HepG2 (cell line): ENCODE measurements at regions not wholly inside any gene's neighbourhood (a gene's known extent, or its start where the extent isn't known, plus 50 kb on each side); places are given as distances from the start of the nearest gene placed in this dataset.

Experiments
- ATAC-seq: fragments of 200-7000 bp; cut with Tn5 transposase; 3 replicates; pipeline ENCODE4 v1.9.1; 2020; ENCODE audit warnings: mild to moderate bottlenecking, moderate library complexity
- BruUV-seq: library from RNA; stranded (reverse); fragments of 400-500 nt; replicated peaks from 2 replicates; lab custom pipeline; 2021; lab: Mats Ljungman, UMichigan
- CTCF ChIA-PET: fragments of 300-600 bp; formaldehyde crosslinking; extraction: SDS; loops from one replicate; lab custom pipeline; 2021; ENCODE audit warnings: low total read pairs, inconsistent platforms, low intra/inter-chr PET ratio; lab: Yijun Ruan, JAX
- POLR2A ChIA-PET: fragments of 350-600 bp; sonication (Branson Sonifier 250); formaldehyde crosslinking; loops from one replicate; lab custom pipeline; 2020; ENCODE audit warnings: antibody characterized with exemption, inconsistent platforms; lab: Yijun Ruan, JAX
- DNase-seq: peaks from one replicate; pipeline ENCODE4 v3.0.0-alpha.2; 2015; ENCODE audit warnings: low spot score
- FAIRE-seq: peaks from 3 replicates; lab custom pipeline; 2011; peaks lifted over from hg19 to GRCh38; lab: Jason Lieb, UNC
- H2AFZ ChIP-seq: one replicate; pipeline ENCODE4 v1.6.1; 2011; ENCODE audit warnings: low read length, inconsistent platforms
- H3K27ac ChIP-seq: fragments of 300-600 bp; 3 replicates; pipeline ENCODE4 v1.8.0; 2011; ENCODE audit warnings: mixed run types, mild to moderate bottlenecking, mixed read lengths, low read length, inconsistent platforms; ENCODE audit not compliant: insufficient read depth; ENCODE audit errors: extremely low read length
- H3K27me3 ChIP-seq, 2 experiments: fragments of 200-600 bp in 1 of 2; 2 replicates in 1 of 2; 3 replicates in 1 of 2; pipeline versions ENCODE4 v1.6.0 to v1.8.0; 2011; ENCODE audit warnings: low read length in 2 of 2, mild to moderate bottlenecking in 2 of 2, moderate library complexity in 2 of 2, inconsistent platforms in 1 of 2; ENCODE audit not compliant: insufficient read depth in 2 of 2, control insufficient read depth in 1 of 2
- H3K36me3 ChIP-seq, 2 experiments: fragments of 200-600 bp in 1 of 2; replicated peaks in 1 of 2; 2 replicates in 1 of 2; 3 replicates in 1 of 2; pipeline versions ENCODE4 v1.5.1 to v1.8.0; 2011; ENCODE audit warnings: low read length in 2 of 2, inconsistent platforms in 1 of 2; ENCODE audit not compliant: insufficient read depth in 2 of 2, control insufficient read depth in 1 of 2
- H3K4me1 ChIP-seq: 2 replicates; pipeline ENCODE4 v1.5.1; 2012; ENCODE audit warnings: low read length, inconsistent platforms; ENCODE audit not compliant: insufficient read depth
- H3K4me2 ChIP-seq: 2 replicates; pipeline ENCODE4 v1.6.0; 2011; ENCODE audit warnings: low read depth, low read length, inconsistent platforms
- H3K4me3 ChIP-seq, 3 experiments: fragments of 200-600 bp in 1 of 3; sonication (generic), shearing (Covaris generic) in 1 of 3; replicated peaks in 1 of 3; 2 replicates each; pipeline ENCODE4 v1.5.1; 2011 to 2016; ENCODE audit warnings: low read length in 3 of 3, inconsistent platforms in 2 of 3, low read depth in 2 of 3, mild to moderate bottlenecking in 2 of 3, control low read depth in 1 of 3, mixed read lengths in 1 of 3; ENCODE audit not compliant: insufficient read depth in 1 of 3
- H3K79me2 ChIP-seq: one replicate; pipeline ENCODE4 v1.6.1; 2011; ENCODE audit warnings: low read length, inconsistent platforms; ENCODE audit not compliant: insufficient read depth
- H3K9ac ChIP-seq: 2 replicates; pipeline ENCODE4 v1.6.0; 2011; ENCODE audit warnings: mild to moderate bottlenecking, low read depth, low read length, inconsistent platforms; ENCODE audit not compliant: insufficient read depth
- H3K9me3 ChIP-seq: 2 replicates; pipeline ENCODE4 v1.5.1; 2012; ENCODE audit warnings: mild to moderate bottlenecking, low read length
- H4K20me1 ChIP-seq: 2 replicates; pipeline ENCODE4 v1.6.0; 2011; ENCODE audit warnings: inconsistent platforms, mild to moderate bottlenecking, low read length, moderate library complexity; ENCODE audit not compliant: insufficient read depth
- ARID2 ChIP-seq: sonication (generic); formaldehyde crosslinking; IDR thresholded peaks from 2 replicates; pipeline ENCODE4 v1.8.1; 2022; ENCODE audit warnings: mild to moderate bottlenecking, missing genetic modification reagents, borderline replicate concordance
- HNF1A ChIP-seq, 2 experiments: sonication (generic) in 1 of 2; formaldehyde crosslinking in 1 of 2; IDR thresholded peaks; 2 replicates each; pipeline versions ENCODE4 v1.4.0 to v1.6.1; 2016 to 2020; ENCODE audit warnings: borderline replicate concordance in 1 of 2, low read depth in 1 of 2, mild to moderate bottlenecking in 1 of 2, missing genetic modification reagents in 1 of 2
- RARA ChIP-seq: IDR thresholded peaks from 2 replicates; pipeline ENCODE4 v1.6.1; 2016; ENCODE audit warnings: missing genetic modification reagents, missing compliant biosample characterization
- RBAK ChIP-seq: sonication (generic); formaldehyde crosslinking; IDR thresholded peaks from 2 replicates; pipeline ENCODE4 v1.5.1; 2020; ENCODE audit warnings: mild to moderate bottlenecking, missing genetic modification reagents
- SCMH1 ChIP-seq: sonication (generic); formaldehyde crosslinking; IDR thresholded peaks from 2 replicates; pipeline ENCODE4 v1.9.0; 2021; ENCODE audit warnings: missing genetic modification reagents, mild to moderate bottlenecking, borderline replicate concordance
- SNAPC4 ChIP-seq: sonication (generic); formaldehyde crosslinking; IDR thresholded peaks from 2 replicates; pipeline ENCODE4 v1.4.0; 2020; ENCODE audit warnings: mild to moderate bottlenecking, missing genetic modification reagents
- ZNF10 ChIP-seq: sonication (generic); formaldehyde crosslinking; IDR thresholded peaks from 2 replicates; pipeline ENCODE4 v1.4.0; 2020; ENCODE audit warnings: mild to moderate bottlenecking, low read depth, missing genetic modification reagents, borderline replicate concordance
- ZNF292 ChIP-seq: sonication (generic); formaldehyde crosslinking; IDR thresholded peaks from 2 replicates; pipeline ENCODE4 v1.8.1; 2022; ENCODE audit warnings: mild to moderate bottlenecking, low read depth, missing genetic modification reagents, borderline replicate concordance
- ZNF431 ChIP-seq: sonication (generic); formaldehyde crosslinking; IDR thresholded peaks from 2 replicates; pipeline ENCODE4 v1.9.0; 2022; ENCODE audit warnings: missing genetic modification reagents, low read depth, mild to moderate bottlenecking, borderline replicate concordance
- ZNF709 ChIP-seq: sonication (generic); formaldehyde crosslinking; IDR thresholded peaks from 2 replicates; pipeline ENCODE4 v1.5.0; 2020; ENCODE audit warnings: mild to moderate bottlenecking, missing genetic modification reagents
- WGBS: methylation state at CpG from one replicate; pipeline ENCODE4 v1.1.6; 2017; ENCODE audit warnings: low lambda C conversion rate; 5-methylcytosine and 5-hydroxymethylcytosine counted together
- in situ Hi-C: cut with HindIII; loops from 2 replicates; pipeline ENCODE4 v1.10.0; 2017; ENCODE audit warnings: low pct_unique_long_range_greater_than_20kb; ENCODE audit not compliant: extremely low pct_ligation_motif_present
- intact Hi-C: fragments of 100-400 bp; cut with micrococcal nuclease; formaldehyde crosslinking; loops from one replicate; pipeline ENCODE4 v1.10.0; 2022; ENCODE audit not compliant: unreplicated experiment

GRCh38 chr21:28431022-28431421 is 561.7 kb downstream of the LTN1 start:
- Histone ChIP-seq H2AFZ (no peak overlapping the region), H3K27ac (no peak overlapping the region), H4K20me1 (no peaks in the 10 kb centered on the region), H3K4me1 (no peaks in the 10 kb centered on the region), H3K36me3 (no peaks in the 10 kb centered on the region), H3K4me3 (no peak overlapping the region), H3K79me2 (no peaks in the 10 kb centered on the region), H3K9me3 (peaks cover 79% of the 10 kb centered on the region), H3K9ac (no peak overlapping the region), H3K27me3 (no peaks in the 10 kb centered on the region), H3K4me2 (no peak overlapping the region)
- ChIA-PET POLR2A (no interaction called here), CTCF (no interaction called here)
- DNase-seq (no peak), FAIRE-seq (no peak), ATAC-seq (no peak)
- intact Hi-C loops, result no loop called here
- WGBS, result 2% methylated on average over 2 of the region's 2 CpGs
- TF ChIP-seq SCMH1 (CRISPR knock-in tag), result no peak
- no peak for TF ChIP-seq RARA (CRISPR knock-in tag)
- no peak for TF ChIP-seq ARID2 (CRISPR knock-in tag)
- TF ChIP-seq ZNF709, result no peak
- TF ChIP-seq HNF1A (IDR thresholded peaks at IDR 0.05; ENCODE audit: low read depth), result no peak
- no peak for TF ChIP-seq HNF1A (CRISPR knock-in tag; IDR thresholded peaks at IDR 0.05; ENCODE audit: borderline replicate concordance)
- TF ChIP-seq ZNF10, result no peak
- no peak for TF ChIP-seq ZNF292 (CRISPR knock-in tag)
- TF ChIP-seq RBAK, result no peak
- no peak for TF ChIP-seq SNAPC4 (CRISPR knock-in tag)
- no peak for TF ChIP-seq ZNF431 (CRISPR knock-in tag)
- in situ Hi-C loops, result no loop called here
- no TSS peak for BruUV-seq
